ENCODE measurements at regions not wholly inside any gene's neighbourhood (a gene's known extent, or its start where the extent isn't known, plus 50 kb on each side); places are given as distances from the start of the nearest gene placed in this dataset.
"Not testable (repeated sequence)": the region's sequence is repeated elsewhere in the genome, so short reads cannot be mapped to it uniquely, and the experiment has no call there.

DNA sequence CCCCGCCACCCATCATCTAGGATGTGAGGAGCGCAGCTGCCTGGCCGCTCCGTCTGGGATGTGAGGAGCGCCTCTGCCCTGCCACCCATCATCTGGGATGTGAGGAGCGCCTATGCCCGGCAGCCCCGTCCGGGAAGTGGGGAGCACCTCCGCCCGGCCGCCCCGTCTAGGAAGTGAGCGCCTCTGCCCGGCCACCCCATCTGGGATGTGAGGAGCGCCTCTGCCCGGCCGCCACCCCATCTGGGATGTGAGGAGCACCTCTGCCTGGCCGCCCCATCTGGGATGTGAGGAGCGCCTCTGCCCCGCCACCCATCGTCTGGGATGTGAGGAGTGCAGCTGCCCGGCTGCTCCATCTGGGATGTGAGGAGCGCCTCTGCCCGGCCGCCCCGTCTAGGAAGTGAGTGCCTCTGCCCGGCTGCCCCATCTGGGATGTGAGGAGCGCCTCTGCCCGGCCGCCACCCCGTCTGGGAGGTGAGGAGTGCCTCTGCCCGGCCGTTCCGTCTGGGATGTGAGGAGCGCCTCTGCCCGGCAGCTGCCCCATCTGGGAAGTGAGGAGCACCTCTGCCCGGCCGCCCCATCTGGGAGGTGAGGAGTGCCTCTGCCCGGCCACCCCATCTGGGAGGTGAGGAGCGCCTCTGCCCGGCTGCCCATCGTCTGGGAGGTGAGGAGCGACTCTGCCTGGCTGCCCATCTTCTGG, 1086.5 kb downstream of the TYW1 start:
- TF ChIP-seq, protein P1, sequence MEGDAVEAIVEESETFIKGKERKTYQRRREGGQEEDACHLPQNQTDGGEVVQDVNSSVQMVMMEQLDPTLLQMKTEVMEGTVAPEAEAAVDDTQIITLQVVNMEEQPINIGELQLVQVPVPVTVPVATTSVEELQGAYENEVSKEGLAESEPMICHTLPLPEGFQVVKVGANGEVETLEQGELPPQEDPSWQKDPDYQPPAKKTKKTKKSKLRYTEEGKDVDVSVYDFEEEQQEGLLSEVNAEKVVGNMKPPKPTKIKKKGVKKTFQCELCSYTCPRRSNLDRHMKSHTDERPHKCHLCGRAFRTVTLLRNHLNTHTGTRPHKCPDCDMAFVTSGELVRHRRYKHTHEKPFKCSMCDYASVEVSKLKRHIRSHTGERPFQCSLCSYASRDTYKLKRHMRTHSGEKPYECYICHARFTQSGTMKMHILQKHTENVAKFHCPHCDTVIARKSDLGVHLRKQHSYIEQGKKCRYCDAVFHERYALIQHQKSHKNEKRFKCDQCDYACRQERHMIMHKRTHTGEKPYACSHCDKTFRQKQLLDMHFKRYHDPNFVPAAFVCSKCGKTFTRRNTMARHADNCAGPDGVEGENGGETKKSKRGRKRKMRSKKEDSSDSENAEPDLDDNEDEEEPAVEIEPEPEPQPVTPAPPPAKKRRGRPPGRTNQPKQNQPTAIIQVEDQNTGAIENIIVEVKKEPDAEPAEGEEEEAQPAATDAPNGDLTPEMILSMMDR (IDR thresholded peaks at IDR 0.05): not testable (repeated sequence)
- not testable (repeated sequence) for TF ChIP-seq POLR2AphosphoS5, POLR2A, EP300 (IDR thresholded peaks at IDR 0.05)
